Activated effector memory CD4-positive, alpha-beta T cell treated with Interleukin-2 at 50 U/mL for 16 hours (primary cell): ENCODE measurements at regions not wholly inside any gene's neighbourhood (a gene's known extent, or its start where the extent isn't known, plus 50 kb on each side); places are given as distances from the start of the nearest gene placed in this dataset.

Experiments used
- DNase-seq: peaks from one replicate; pipeline ENCODE4 v3.0.0-alpha.2; 2020

DNA sequence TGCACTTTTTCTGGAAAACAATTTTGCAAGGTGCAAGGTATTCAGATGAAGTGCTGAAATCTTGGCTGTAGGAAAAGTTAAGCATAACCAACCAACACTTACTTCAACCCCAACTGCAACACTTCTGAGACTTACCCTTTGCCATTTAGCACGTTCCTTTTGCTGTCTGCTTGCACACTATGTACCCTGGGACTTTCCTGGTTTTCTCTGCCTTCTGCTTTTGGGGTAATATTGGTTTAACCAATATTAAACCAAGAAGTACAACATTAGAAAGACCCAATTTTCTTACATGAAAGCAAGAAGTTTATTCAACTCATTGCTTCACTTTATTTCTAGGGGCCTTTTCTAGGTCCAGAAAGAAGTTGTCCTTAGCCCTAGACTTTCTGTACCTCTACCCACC lies 193.0 kb downstream of the HLX start:
- no peak for DNase-seq

DNA sequence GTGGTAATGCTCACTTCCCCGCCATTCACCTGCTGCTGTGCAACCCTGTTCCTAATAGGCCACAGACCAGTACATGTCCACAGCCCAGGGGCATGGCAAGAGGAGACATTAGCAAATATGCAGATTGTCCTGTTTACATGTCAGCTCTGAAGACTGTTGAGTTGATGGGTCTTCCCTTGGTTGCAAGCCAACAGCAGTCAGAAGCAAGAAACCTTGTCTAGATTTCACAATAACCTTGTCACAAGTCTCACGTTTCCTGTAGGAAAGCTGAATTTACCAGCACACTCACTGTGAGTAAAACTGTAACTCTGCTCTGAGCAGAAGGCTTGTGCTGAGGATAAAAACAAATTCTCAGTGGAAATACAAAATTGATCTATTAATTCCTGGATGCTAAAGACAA lies 195.1 kb downstream of the HLX start:
- DNase-seq = no peak

DNA sequence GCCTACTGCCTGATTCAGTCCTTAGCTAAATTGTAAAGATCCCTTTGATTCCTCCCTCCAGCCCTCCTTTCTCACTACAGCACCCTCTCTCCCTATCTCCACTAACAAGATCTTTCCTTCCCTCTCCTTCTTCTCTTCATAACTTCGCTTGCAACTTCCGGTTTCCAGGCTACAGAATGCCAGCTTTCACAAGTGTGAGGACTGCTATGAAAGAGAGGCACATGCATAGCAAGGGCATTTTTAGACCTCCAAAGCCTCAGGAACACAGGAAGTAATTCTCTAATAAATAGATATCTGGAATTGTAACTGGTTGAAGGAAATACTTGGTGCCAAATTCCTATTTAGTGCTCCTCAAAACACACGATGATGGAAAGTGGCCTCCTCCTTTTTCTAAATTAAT lies 196.7 kb downstream of the HLX start:
- no peak for DNase-seq

- no peak for DNase-seq
Measured at GRCh38 chr1:221076391-221076811, 197.2 kb downstream of the HLX start.

- DNase-seq = no peak
Measured at GRCh38 chr1:221078260-221078965, 199.2 kb downstream of the HLX start.

GRCh38 chr1:221083902-221084301 lies 204.7 kb downstream of the HLX start:
- no peak for DNase-seq

- no peak for DNase-seq
Measured at GRCh38 chr1:221084681-221085080, 205.4 kb downstream of the HLX start.

- no peak for DNase-seq
Measured at GRCh38 chr1:221085701-221086375, 206.6 kb downstream of the HLX start.

DNA sequence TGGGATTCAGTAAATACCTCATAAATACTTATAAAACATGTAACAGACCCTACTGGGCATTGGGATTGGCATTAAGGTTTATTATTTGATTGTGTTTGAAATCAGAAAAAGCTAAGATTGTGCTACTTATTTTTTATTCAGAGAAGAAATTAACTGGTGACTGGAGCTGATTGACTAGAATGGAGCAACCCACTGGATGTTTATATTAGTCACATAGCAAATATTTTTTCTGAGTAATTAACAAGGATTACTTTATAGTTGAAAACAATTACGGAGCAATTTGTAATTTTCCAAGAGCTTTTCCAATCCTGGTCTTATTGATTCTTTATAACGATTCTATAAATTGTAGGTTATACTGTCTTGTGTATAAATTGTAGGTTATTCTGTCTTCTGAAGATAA lies 208.7 kb downstream of the HLX start:
- DNase-seq = no peak

- DNase-seq = no peak
Measured at GRCh38 chr1:221089273-221089672, 210.0 kb downstream of the HLX start.

- no peak for DNase-seq
Measured at GRCh38 chr1:221089803-221090202, 210.6 kb downstream of the HLX start.

DNA sequence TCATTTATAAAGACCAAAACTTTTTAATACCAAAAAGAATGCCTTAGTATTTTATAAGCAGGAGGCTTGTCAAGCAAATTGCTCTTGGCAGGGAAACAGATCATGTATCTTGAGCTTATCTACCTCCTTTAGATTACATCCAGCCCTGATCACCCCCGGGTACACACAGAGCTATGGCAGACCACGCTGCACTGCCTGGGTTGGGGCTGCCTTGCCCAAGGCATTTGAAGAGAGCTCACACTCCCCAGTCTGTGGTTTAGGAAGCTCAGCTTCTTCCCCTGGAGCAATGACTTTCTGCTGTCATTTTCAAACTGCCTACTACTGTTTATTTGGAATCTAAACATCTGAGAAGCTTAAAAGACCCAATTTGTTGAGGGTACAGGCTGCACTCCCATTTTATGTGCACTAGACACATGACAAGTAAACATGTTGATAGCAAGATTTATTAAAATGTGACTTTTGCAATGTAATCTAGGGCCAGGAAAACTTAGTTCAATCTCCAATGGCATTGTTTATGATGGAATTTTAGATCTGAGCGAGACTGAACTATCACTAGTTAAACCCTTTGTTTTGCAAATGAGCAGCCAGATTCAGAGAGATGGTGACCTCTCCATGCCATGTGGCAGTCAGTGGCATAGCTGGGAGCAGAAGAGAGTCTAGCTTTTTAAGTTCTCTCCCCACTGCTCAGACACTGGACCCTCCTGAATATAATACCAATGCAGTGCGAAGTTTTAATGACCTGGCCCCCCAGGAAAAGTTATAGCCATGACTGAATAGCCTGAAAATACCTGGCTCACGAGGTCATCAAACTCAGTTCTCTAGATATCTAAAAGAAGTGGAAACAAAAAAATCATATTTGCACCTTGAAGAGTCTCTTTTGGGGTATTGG lies 214.9 kb downstream of the HLX start:
- no peak for DNase-seq

GRCh38 chr1:221097479-221098281 lies 218.4 kb downstream of the HLX start:
- DNase-seq = no peak

GRCh38 chr1:221098471-221099405 lies 219.5 kb downstream of the HLX start:
- DNase-seq = no peak

GRCh38 chr1:221099747-221100595 lies 220.7 kb downstream of the HLX start:
- DNase-seq = no peak

GRCh38 chr1:221100611-221101010 lies 221.4 kb downstream of the HLX start:
- no peak for DNase-seq

DNA sequence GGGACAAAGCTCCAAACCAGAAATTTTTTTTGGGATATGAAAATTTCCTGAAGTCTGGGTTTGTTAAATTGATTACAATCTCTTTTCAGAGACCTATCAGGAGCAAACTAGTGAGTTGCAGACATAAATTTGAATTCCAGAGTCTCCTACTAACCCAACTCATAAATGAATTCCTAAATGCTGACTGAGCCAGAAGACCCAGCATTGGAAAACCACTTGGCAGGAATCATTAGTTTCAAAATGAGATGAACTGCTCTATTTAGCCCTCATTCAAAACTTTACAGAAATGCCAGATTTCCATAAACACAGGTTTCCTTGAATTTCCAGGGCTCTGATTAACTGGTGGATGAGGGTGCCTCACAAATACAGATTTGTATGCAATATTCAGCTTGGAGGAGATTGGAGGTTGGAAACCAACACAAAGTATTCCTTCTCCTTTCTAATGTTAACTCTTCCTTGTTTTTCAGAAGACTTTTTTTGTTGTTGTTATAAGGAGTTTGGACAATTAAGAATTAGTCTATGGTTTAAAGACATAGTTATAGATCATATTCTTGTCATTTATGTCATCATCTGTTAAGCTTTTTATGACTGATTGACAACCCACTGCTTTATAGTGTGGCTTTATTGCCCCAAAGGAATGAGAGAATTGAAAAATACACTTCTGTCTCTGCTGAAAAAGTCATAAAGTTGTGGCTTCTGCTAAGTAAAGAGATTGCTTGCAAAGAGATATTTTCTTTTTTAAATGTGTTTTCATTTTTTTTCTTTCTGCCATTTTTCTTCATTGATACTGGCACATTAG lies 222.8 kb downstream of the HLX start:
- no peak for DNase-seq

DNA sequence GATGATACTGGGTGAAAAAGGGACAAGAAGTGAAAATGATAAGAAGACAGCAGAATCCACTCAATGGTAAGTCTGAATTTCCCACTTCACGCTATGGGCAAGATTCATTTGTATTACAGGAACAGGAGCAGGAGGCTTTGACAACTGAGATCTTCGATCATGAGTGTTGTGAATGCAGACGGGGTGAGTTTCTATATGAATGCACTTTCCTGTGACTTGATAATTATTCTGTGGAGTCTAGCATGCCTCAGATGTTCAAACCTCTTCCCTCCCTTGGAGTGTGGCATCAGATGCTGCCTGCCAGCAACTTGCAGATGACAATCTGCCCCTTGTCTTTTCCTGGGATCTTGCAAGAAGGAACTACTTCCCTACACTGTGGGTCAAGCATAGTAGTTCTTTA lies 225.4 kb downstream of the HLX start:
- no peak for DNase-seq

- DNase-seq = no peak
Measured at GRCh38 chr1:221105578-221105977, 226.3 kb downstream of the HLX start.

- no peak for DNase-seq
Measured at GRCh38 chr1:221106616-221107015, 227.4 kb downstream of the HLX start.
